ENCODE measurements at regions not wholly inside any gene's neighbourhood (a gene's known extent, or its start where the extent isn't known, plus 50 kb on each side); places are given as distances from the start of the nearest gene placed in this dataset.

- TF ChIP-seq POLR2A (IDR thresholded peaks at IDR 0.05) (no peak), CTCF (IDR thresholded peaks at IDR 0.05) (no peak), POLR2AphosphoS5 (IDR thresholded peaks at IDR 0.05) (no peak), EP300 (IDR thresholded peaks at IDR 0.05) (no peak)
Measured at GRCh38 chr13:89750371-89750770, 1597.1 kb upstream of the MIR17HG start.

Data from gastroesophageal sphincter (tissue), 3 donors.